ENCODE measurements at regions not wholly inside any gene's neighbourhood (a gene's known extent, or its start where the extent isn't known, plus 50 kb on each side); places are given as distances from the start of the nearest gene placed in this dataset.

DNA sequence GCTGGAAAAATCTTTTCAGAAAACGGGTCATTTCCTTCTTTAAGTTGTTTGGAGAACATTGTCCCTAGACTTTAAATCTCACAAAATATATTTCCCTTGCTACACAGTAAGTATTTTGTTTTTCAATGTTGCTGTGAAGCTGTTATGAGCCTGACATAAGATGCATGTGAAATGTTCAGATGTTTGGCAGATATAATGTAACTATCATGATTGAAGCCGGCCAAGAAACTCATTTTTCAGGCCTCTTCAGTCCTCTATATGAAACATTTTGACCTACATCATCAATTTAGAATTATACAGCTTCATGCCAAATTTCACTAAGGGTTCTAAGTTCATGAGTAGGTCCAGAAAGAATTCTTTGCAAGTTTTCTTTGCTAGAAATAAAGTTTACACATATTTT is 133.8 kb downstream of the JRKL start:
- no peaks in the 10 kb centered on the region for H4K20me1 ChIP-seq (ENCODE audit: low read depth, low read length)
- H3K79me2 ChIP-seq (ENCODE audit: insufficient read depth, low read length) = no peaks in the 10 kb centered on the region
- H3K9me2 ChIP-seq (replicated peaks; ENCODE audit: insufficient read depth, low read length) = no peaks in the 10 kb centered on the region
- no peak overlapping the region for H3K9ac ChIP-seq (ENCODE audit: low read length)
- H2AFZ ChIP-seq (ENCODE audit: low read depth, low read length, severe bottlenecking) = no peak overlapping the region
- H3K4me3 ChIP-seq (ENCODE audit: insufficient read depth, low read length, poor library complexity, severe bottlenecking) = no peak overlapping the region
- H3K9me3 ChIP-seq (ENCODE audit: insufficient read depth, low read length) = no peaks in the 10 kb centered on the region
- H3F3A ChIP-seq (ENCODE audit: insufficient read depth) = no peaks in the 10 kb centered on the region
- H3K4me2 ChIP-seq (ENCODE audit: low read depth, low read length, poor library complexity, severe bottlenecking) = no peak overlapping the region
- no peak overlapping the region for H3K27ac ChIP-seq (ENCODE audit: low read depth, low read length)
- no peak for TF ChIP-seq EZH2phosphoT487 (conservative IDR thresholded peaks at IDR 0.05; ENCODE audit: low read length)
- TF ChIP-seq, protein P1, sequence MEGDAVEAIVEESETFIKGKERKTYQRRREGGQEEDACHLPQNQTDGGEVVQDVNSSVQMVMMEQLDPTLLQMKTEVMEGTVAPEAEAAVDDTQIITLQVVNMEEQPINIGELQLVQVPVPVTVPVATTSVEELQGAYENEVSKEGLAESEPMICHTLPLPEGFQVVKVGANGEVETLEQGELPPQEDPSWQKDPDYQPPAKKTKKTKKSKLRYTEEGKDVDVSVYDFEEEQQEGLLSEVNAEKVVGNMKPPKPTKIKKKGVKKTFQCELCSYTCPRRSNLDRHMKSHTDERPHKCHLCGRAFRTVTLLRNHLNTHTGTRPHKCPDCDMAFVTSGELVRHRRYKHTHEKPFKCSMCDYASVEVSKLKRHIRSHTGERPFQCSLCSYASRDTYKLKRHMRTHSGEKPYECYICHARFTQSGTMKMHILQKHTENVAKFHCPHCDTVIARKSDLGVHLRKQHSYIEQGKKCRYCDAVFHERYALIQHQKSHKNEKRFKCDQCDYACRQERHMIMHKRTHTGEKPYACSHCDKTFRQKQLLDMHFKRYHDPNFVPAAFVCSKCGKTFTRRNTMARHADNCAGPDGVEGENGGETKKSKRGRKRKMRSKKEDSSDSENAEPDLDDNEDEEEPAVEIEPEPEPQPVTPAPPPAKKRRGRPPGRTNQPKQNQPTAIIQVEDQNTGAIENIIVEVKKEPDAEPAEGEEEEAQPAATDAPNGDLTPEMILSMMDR (IDR thresholded peaks at IDR 0.05; ENCODE audit: insufficient read depth, low read length, poor library complexity, severe bottlenecking) = no peak
- H3K36me3 ChIP-seq (ENCODE audit: low read length) = no peaks in the 10 kb centered on the region
- no peaks in the 10 kb centered on the region for H3K27me3 ChIP-seq (ENCODE audit: low read length)

DNA sequence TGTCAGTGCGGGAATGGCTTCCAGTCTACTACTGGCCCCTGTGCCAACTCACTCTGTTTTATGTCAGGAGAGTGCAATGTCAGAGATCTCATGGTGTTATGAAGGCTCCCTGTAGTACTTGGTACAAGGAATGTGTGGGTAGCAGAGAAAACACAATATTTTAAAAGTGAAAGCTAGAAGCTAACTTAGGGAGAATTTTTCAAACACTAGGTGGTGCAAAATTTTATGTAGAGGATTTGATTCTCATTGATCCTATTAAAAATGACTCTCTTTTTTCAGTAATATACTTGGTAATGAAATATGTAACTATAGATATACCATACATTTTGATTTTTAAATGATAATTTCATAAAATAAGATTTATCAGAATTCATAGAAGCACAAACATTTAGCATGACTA is 134.7 kb downstream of the JRKL start:
- no peak overlapping the region for H3K4me3 ChIP-seq (ENCODE audit: insufficient read depth, low read length, poor library complexity, severe bottlenecking)
- H3K9me3 ChIP-seq (ENCODE audit: insufficient read depth, low read length) = no peaks in the 10 kb centered on the region
- H4K20me1 ChIP-seq (ENCODE audit: low read depth, low read length) = no peaks in the 10 kb centered on the region
- no peaks in the 10 kb centered on the region for H3K79me2 ChIP-seq (ENCODE audit: insufficient read depth, low read length)
- no peak overlapping the region for H3K4me2 ChIP-seq (ENCODE audit: low read depth, low read length, poor library complexity, severe bottlenecking)
- no peaks in the 10 kb centered on the region for H3K36me3 ChIP-seq (ENCODE audit: low read length)
- H3K27ac ChIP-seq (ENCODE audit: low read depth, low read length) = no peak overlapping the region
- no peak overlapping the region for H2AFZ ChIP-seq (ENCODE audit: low read depth, low read length, severe bottlenecking)
- H3K27me3 ChIP-seq (ENCODE audit: low read length) = no peaks in the 10 kb centered on the region
- no peaks in the 10 kb centered on the region for H3K9me2 ChIP-seq (replicated peaks; ENCODE audit: insufficient read depth, low read length)
- no peaks in the 10 kb centered on the region for H3F3A ChIP-seq (ENCODE audit: insufficient read depth)
- TF ChIP-seq EZH2phosphoT487 (conservative IDR thresholded peaks at IDR 0.05; ENCODE audit: low read length) = no peak
- TF ChIP-seq, protein P1 (IDR thresholded peaks at IDR 0.05; ENCODE audit: insufficient read depth, low read length, poor library complexity, severe bottlenecking) = no peak
- no peak overlapping the region for H3K9ac ChIP-seq (ENCODE audit: low read length)

DNA sequence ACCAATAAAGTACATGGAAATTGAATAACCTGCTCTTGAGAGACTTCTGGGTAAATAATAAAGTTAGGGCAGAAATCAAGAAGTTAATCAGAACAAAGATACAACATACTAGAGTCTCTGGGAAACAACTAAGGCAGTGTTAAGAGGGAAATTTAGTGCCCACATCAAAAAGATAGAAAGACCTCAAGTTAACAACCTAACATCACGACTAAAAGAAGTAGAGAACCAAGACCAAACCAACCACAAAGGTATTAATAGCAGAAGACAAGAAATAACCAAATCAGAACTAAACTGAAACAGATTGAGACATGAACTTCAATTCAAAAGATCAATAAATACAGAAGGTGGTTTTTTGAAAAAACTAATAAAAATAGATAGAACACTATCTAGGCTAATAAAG is 140.7 kb downstream of the JRKL start:
- Histone ChIP-seq H3K27me3 (ENCODE audit: low read length) (no peaks in the 10 kb centered on the region), H3K9ac (ENCODE audit: low read length) (no peak overlapping the region), H3K9me2 (replicated peaks; ENCODE audit: insufficient read depth, low read length) (no peaks in the 10 kb centered on the region), H3K4me2 (ENCODE audit: low read depth, low read length, poor library complexity, severe bottlenecking) (no peak overlapping the region), H4K20me1 (ENCODE audit: low read depth, low read length) (no peaks in the 10 kb centered on the region), H3K4me3 (ENCODE audit: insufficient read depth, low read length, poor library complexity, severe bottlenecking) (no peak overlapping the region), H2AFZ (ENCODE audit: low read depth, low read length, severe bottlenecking) (no peak overlapping the region), H3K27ac (ENCODE audit: low read depth, low read length) (no peak overlapping the region), H3K9me3 (ENCODE audit: insufficient read depth, low read length) (no peaks in the 10 kb centered on the region), H3K36me3 (ENCODE audit: low read length) (no peaks in the 10 kb centered on the region), H3K79me2 (ENCODE audit: insufficient read depth, low read length) (no peaks in the 10 kb centered on the region), H3F3A (ENCODE audit: insufficient read depth) (no peaks in the 10 kb centered on the region)
- TF ChIP-seq, protein P1 (IDR thresholded peaks at IDR 0.05; ENCODE audit: insufficient read depth, low read length, poor library complexity, severe bottlenecking) = no peak
- no peak for TF ChIP-seq EZH2phosphoT487 (conservative IDR thresholded peaks at IDR 0.05; ENCODE audit: low read length)
